NB4 (cell line): ENCODE measurements at regions not wholly inside any gene's neighbourhood (a gene's known extent, or its start where the extent isn't known, plus 50 kb on each side); places are given as distances from the start of the nearest gene placed in this dataset.

ENCODE experiments used
- DNase-seq: peaks from one replicate; pipeline ENCODE4 v3.0.0; 2010; ENCODE audit warnings: low read depth
- H3K4me3 ChIP-seq: one replicate; pipeline ENCODE4 v1.5.1; 2011; ENCODE audit warnings: mild to moderate bottlenecking, low read depth, low read length, moderate library complexity
- MYC ChIP-seq: IDR thresholded peaks from 2 replicates; pipeline ENCODE4 v1.6.1; 2011; ENCODE audit warnings: low read depth, low read length
- POLR2A ChIP-seq: IDR thresholded peaks from 2 replicates; pipeline ENCODE4 v1.6.1; 2011; ENCODE audit warnings: mild to moderate bottlenecking; ENCODE audit not compliant: insufficient read length; ENCODE audit errors: extremely low read depth
- TF ChIP-seq, protein P1 (sequence below): IDR thresholded peaks from one replicate; pipeline ENCODE4 v1.5.1; 2012; ENCODE audit warnings: low read depth, low read length
- TF ChIP-seq, protein P2 (sequence below): IDR thresholded peaks from 2 replicates; pipeline ENCODE4 v1.6.1; 2011; ENCODE audit warnings: low read depth, low read length

DNA sequence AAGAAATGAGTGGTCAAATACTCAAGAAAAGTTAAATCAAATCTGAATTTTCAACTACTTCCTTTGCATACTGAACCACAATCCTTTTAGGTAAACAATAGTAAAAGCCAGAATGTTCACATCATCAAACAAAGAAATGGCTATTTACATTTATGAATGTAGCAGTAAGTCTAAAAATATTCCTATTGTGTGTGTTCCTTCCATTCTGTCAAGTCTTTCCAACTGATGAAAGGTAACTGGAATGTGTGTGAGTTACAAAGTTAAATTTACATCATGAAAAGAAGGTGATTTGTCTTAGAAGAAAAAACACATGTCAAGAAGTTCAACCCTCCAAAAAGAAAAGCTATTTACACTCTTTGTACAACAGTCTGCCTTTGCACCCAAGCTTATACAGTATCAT is 203.1 kb downstream of the SIPA1L2 start:
- DNase-seq = no peak
- H3K4me3 ChIP-seq = no peak overlapping the region
- TF ChIP-seq MYC (no peak), POLR2A (no peak)
- TF ChIP-seq, protein P1, sequence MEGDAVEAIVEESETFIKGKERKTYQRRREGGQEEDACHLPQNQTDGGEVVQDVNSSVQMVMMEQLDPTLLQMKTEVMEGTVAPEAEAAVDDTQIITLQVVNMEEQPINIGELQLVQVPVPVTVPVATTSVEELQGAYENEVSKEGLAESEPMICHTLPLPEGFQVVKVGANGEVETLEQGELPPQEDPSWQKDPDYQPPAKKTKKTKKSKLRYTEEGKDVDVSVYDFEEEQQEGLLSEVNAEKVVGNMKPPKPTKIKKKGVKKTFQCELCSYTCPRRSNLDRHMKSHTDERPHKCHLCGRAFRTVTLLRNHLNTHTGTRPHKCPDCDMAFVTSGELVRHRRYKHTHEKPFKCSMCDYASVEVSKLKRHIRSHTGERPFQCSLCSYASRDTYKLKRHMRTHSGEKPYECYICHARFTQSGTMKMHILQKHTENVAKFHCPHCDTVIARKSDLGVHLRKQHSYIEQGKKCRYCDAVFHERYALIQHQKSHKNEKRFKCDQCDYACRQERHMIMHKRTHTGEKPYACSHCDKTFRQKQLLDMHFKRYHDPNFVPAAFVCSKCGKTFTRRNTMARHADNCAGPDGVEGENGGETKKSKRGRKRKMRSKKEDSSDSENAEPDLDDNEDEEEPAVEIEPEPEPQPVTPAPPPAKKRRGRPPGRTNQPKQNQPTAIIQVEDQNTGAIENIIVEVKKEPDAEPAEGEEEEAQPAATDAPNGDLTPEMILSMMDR = no peak
- TF ChIP-seq, protein P2, sequence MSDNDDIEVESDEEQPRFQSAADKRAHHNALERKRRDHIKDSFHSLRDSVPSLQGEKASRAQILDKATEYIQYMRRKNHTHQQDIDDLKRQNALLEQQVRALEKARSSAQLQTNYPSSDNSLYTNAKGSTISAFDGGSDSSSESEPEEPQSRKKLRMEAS = no peak

DNA sequence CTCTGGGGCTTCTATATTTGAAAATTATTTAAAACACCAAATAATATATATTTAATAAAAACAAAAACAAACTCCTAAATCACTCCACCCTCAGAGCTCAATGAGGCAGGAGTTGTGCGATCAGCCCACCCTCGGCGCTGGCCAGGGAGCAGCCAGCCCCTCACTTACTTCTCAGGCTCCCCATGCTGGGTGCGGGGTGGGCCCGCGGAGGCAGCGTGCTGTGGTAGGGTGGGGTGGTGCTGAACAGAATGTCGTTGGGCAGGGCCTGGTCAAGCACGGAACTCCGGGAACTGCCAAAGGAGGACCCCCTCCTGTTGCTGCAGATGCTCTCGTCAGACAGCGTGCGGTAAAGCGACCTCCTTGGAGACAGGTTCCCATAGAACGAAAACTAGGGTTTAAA is 204.5 kb downstream of the SIPA1L2 start:
- no peak for DNase-seq
- TF ChIP-seq POLR2A (no peak), MYC (no peak)
- TF ChIP-seq, protein P1 = no peak
- TF ChIP-seq, protein P2 = no peak
- no peak overlapping the region for H3K4me3 ChIP-seq

DNA sequence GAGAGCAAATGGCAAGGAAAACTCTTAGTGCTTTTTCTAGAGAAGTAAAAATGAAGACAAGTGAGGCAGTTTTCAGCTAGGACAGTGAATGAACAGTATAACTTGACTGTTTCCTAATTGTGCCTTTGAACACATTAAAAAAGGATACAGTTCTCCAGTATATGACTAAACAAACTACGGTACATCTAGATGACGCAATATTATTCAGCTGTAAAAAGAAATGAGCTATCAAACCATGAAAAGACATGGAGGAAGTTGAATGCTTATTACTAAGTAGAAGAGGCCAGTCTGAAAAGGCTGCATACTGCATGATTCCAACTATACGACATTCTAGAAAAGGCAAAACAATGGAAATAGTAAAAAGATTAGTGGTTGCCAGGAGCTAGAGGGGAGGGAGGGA is 206.3 kb downstream of the SIPA1L2 start:
- peak; percentile 41 for DNase-seq

GRCh38 chr1:232422898-232423297 is 207.0 kb downstream of the SIPA1L2 start:
- peak; percentile 42 for DNase-seq
- TF ChIP-seq, protein P2 = no peak
- no peak for TF ChIP-seq POLR2A
- no peak for TF ChIP-seq MYC
- TF ChIP-seq, protein P1 = no peak

More for the DNA sequence above, 206.3 kb downstream of the SIPA1L2 start:
- TF ChIP-seq MYC = no peak
- TF ChIP-seq, protein P1 = no peak
- no peak for TF ChIP-seq POLR2A
- TF ChIP-seq, protein P2 = no peak
- no peak overlapping the region for H3K4me3 ChIP-seq

GRCh38 chr1:232422098-232422497 is 207.8 kb downstream of the SIPA1L2 start:
- DNase-seq = no peak
- TF ChIP-seq, protein P1 = no peak
- TF ChIP-seq POLR2A (no peak), MYC (no peak)

More at GRCh38 chr1:232422898-232423297, 207.0 kb downstream of the SIPA1L2 start:
- H3K4me3 ChIP-seq = no peak overlapping the region

GRCh38 chr1:232421143-232421796 is 208.7 kb downstream of the SIPA1L2 start:
- no peak for DNase-seq
- TF ChIP-seq MYC (no peak), POLR2A (no peak)
- TF ChIP-seq, protein P2 = no peak
- TF ChIP-seq, protein P1 = no peak
- no peak overlapping the region for H3K4me3 ChIP-seq

More at GRCh38 chr1:232422098-232422497, 207.8 kb downstream of the SIPA1L2 start:
- no peak overlapping the region for H3K4me3 ChIP-seq
